Panc1 (cell line): ENCODE measurements at regions not wholly inside any gene's neighbourhood (a gene's known extent, or its start where the extent isn't known, plus 50 kb on each side); places are given as distances from the start of the nearest gene placed in this dataset.

Source experiments
- CTCF ChIP-seq: fragments of 450-650 bp; IDR thresholded peaks from 2 replicates; pipeline ENCODE4 v1.5.1; 2017; ENCODE audit warnings: mild to moderate bottlenecking
- POLR2AphosphoS5 ChIP-seq: IDR thresholded peaks from 2 replicates; pipeline ENCODE4 v1.6.1; 2012; ENCODE audit warnings: mild to moderate bottlenecking, low read depth, low read length, moderate library complexity
- TCF7L2 ChIP-seq: IDR thresholded peaks from 2 replicates; pipeline ENCODE4 v1.6.1; 2011; ENCODE audit warnings: mild to moderate bottlenecking, low read depth, low read length, inconsistent platforms
- TF ChIP-seq, protein P1 (sequence below), 2 experiments: IDR thresholded peaks; 2 replicates each; pipeline ENCODE4 v1.6.1; 2011 to 2012; ENCODE audit warnings: low read depth in 2 of 2, control low read depth in 1 of 2, low read length in 1 of 2, mild to moderate bottlenecking in 1 of 2, moderate library complexity in 1 of 2; ENCODE audit not compliant: insufficient read depth in 1 of 2

DNA sequence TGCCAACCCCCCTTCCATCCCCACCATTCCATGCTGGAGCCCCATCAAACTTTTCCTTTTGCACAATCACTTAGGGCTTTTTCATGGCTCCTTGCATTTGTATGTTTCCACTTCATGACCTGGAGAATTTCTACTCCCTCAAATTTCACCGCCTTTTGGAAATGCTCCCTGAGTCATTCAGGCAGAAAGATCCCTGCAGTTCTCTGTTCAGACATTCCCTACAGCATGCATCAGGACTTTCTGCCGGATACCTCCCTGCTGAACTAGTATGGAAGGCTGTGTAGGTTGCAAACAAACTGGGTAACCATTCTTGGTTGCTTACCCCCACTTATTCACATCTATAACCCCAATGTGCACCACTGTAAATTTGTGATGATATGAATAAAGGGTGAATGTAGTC, 389.6 kb upstream of the CELF4 start:
- TF ChIP-seq CTCF, result no peak
- TF ChIP-seq TCF7L2, result no peak
- TF ChIP-seq, protein P1, sequence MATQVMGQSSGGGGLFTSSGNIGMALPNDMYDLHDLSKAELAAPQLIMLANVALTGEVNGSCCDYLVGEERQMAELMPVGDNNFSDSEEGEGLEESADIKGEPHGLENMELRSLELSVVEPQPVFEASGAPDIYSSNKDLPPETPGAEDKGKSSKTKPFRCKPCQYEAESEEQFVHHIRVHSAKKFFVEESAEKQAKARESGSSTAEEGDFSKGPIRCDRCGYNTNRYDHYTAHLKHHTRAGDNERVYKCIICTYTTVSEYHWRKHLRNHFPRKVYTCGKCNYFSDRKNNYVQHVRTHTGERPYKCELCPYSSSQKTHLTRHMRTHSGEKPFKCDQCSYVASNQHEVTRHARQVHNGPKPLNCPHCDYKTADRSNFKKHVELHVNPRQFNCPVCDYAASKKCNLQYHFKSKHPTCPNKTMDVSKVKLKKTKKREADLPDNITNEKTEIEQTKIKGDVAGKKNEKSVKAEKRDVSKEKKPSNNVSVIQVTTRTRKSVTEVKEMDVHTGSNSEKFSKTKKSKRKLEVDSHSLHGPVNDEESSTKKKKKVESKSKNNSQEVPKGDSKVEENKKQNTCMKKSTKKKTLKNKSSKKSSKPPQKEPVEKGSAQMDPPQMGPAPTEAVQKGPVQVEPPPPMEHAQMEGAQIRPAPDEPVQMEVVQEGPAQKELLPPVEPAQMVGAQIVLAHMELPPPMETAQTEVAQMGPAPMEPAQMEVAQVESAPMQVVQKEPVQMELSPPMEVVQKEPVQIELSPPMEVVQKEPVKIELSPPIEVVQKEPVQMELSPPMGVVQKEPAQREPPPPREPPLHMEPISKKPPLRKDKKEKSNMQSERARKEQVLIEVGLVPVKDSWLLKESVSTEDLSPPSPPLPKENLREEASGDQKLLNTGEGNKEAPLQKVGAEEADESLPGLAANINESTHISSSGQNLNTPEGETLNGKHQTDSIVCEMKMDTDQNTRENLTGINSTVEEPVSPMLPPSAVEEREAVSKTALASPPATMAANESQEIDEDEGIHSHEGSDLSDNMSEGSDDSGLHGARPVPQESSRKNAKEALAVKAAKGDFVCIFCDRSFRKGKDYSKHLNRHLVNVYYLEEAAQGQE (IDR thresholded peaks at IDR 0.05; ENCODE audit: insufficient read depth in 1 of 2, low read depth in 2 of 2, low read length in 1 of 2), result no peak
- no peak for TF ChIP-seq POLR2AphosphoS5
